Cardiac muscle cell (in vitro differentiated cells and primary cell): ENCODE measurements at regions not wholly inside any gene's neighbourhood (a gene's known extent, or its start where the extent isn't known, plus 50 kb on each side); places are given as distances from the start of the nearest gene placed in this dataset.

Source experiments
- DNase-seq, 2 donors: peaks; one replicate each; pipeline versions ENCODE4 v3.0.0 to v3.0.0-alpha.2; 2010 to 2017; ENCODE audit warnings: low read depth in 1 of 2, low spot score in 1 of 2
- H3K27ac ChIP-seq: fragments of 200-600 bp; sonication (generic); 2 replicates; pipeline ENCODE4 v1.5.1; 2016
- H3K27me3 ChIP-seq: fragments of 200-600 bp; sonication (generic); 2 replicates; pipeline ENCODE4 v1.6.0; 2016; ENCODE audit warnings: control low read depth
- H3K36me3 ChIP-seq: fragments of 200-600 bp; sonication (generic); 2 replicates; pipeline ENCODE4 v1.5.1; 2016; ENCODE audit warnings: control low read depth
- H3K4me1 ChIP-seq: fragments of 200-600 bp; sonication (generic); 2 replicates; pipeline ENCODE4 v1.8.1; 2017; ENCODE audit warnings: low read depth, mild to moderate bottlenecking, mixed run types
- H3K4me3 ChIP-seq: fragments of 200-600 bp; sonication (generic); 2 replicates; pipeline ENCODE4 v1.5.1; 2016; ENCODE audit warnings: mild to moderate bottlenecking
- H3K9me3 ChIP-seq: fragments of 200-600 bp; sonication (generic); 2 replicates; pipeline ENCODE4 v1.5.1; 2017; ENCODE audit warnings: low read depth, mild to moderate bottlenecking, control low read depth
- TF ChIP-seq, protein P1 (sequence below): IDR thresholded peaks from 2 replicates; pipeline ENCODE4 v1.5.1; 2012; ENCODE audit warnings: low read depth, mild to moderate bottlenecking, low read length

DNA sequence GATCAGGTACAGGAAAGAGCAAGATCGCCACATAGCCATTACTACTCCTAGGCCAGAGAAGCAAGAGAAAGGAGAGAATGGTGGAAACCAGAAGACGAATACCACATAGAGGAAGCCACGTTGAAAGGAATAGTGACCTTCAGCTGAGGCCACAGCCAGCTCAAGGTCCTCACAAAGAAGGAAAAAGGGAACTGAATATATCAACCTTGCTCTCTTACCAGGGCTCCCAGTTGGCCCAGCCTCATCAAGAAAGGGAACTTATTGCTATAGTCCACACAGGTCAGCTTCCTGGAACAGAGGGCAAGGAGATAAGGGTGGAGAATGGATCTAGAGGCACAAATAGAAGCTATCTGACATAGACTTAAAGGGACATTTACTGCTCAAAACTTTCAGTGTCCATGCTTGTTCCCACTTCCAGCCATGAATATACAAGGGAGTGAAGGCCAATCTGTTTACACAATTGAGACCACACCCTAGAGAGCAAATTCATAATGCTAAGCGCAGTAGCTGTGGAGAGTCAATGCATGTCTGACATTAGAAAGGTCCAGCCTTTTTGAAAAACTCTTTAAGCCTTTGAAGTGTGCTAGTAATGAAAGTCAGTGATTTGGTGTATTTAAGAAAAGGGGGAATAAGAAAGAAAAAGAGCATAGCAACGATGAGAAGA lies 120.7 kb upstream of the ZC3H11B start:
- no peak for DNase-seq
- Histone ChIP-seq H3K9me3 (no peaks in the 10 kb centered on the region), H3K4me3 (no peak overlapping the region), H3K4me1 (no peaks in the 10 kb centered on the region), H3K27ac (no peak overlapping the region), H3K27me3 (no peaks in the 10 kb centered on the region), H3K36me3 (no peaks in the 10 kb centered on the region)
- TF ChIP-seq, protein P1, sequence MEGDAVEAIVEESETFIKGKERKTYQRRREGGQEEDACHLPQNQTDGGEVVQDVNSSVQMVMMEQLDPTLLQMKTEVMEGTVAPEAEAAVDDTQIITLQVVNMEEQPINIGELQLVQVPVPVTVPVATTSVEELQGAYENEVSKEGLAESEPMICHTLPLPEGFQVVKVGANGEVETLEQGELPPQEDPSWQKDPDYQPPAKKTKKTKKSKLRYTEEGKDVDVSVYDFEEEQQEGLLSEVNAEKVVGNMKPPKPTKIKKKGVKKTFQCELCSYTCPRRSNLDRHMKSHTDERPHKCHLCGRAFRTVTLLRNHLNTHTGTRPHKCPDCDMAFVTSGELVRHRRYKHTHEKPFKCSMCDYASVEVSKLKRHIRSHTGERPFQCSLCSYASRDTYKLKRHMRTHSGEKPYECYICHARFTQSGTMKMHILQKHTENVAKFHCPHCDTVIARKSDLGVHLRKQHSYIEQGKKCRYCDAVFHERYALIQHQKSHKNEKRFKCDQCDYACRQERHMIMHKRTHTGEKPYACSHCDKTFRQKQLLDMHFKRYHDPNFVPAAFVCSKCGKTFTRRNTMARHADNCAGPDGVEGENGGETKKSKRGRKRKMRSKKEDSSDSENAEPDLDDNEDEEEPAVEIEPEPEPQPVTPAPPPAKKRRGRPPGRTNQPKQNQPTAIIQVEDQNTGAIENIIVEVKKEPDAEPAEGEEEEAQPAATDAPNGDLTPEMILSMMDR = no peak

- no peak for DNase-seq
- Histone ChIP-seq H3K36me3 (no peaks in the 10 kb centered on the region), H3K4me3 (no peak overlapping the region), H3K27me3 (no peaks in the 10 kb centered on the region), H3K4me1 (no peaks in the 10 kb centered on the region), H3K9me3 (no peaks in the 10 kb centered on the region), H3K27ac (no peak overlapping the region)
- TF ChIP-seq, protein P1 = no peak
These were observed 120.0 kb upstream of the ZC3H11B start for GRCh38 chr1:219732814-219733491.

- DNase-seq = no peak
- Histone ChIP-seq H3K36me3 (no peaks in the 10 kb centered on the region), H3K27ac (no peak overlapping the region), H3K9me3 (no peaks in the 10 kb centered on the region), H3K4me3 (no peak overlapping the region), H3K27me3 (no peaks in the 10 kb centered on the region), H3K4me1 (no peaks in the 10 kb centered on the region)
- TF ChIP-seq, protein P1 = no peak
These were observed 118.9 kb upstream of the ZC3H11B start for GRCh38 chr1:219731771-219732170.

GRCh38 chr1:219726480-219727272 lies 113.8 kb upstream of the ZC3H11B start:
- no peaks in the 10 kb centered on the region for H3K9me3 ChIP-seq
- H3K4me1 ChIP-seq = no peaks in the 10 kb centered on the region
- no peaks in the 10 kb centered on the region for H3K27me3 ChIP-seq
- no peak overlapping the region for H3K4me3 ChIP-seq
- DNase-seq = no peak
- TF ChIP-seq, protein P1 = no peak
- H3K27ac ChIP-seq = no peak overlapping the region
- no peaks in the 10 kb centered on the region for H3K36me3 ChIP-seq

- Histone ChIP-seq H3K27me3 (no peaks in the 10 kb centered on the region), H3K27ac (no peak overlapping the region), H3K4me1 (no peaks in the 10 kb centered on the region), H3K4me3 (no peak overlapping the region), H3K36me3 (no peaks in the 10 kb centered on the region), H3K9me3 (no peaks in the 10 kb centered on the region)
- no peak for DNase-seq
- TF ChIP-seq, protein P1 = no peak
These were observed 111.5 kb upstream of the ZC3H11B start for GRCh38 chr1:219724440-219724839.
